HCT116 (cell line): ENCODE measurements at regions not wholly inside any gene's neighbourhood (a gene's known extent, or its start where the extent isn't known, plus 50 kb on each side); places are given as distances from the start of the nearest gene placed in this dataset.

Experiments used
- ATAC-seq: fragments of 200-7000 bp; cut with Tn5 transposase; 2 replicates; pipeline ENCODE4 v1.9.1; 2020; ENCODE audit warnings: mild to moderate bottlenecking, moderate library complexity
- BruUV-seq: library from RNA; stranded (reverse); fragments of 400-500 nt; replicated peaks from 2 replicates; lab custom pipeline; 2021; lab: Mats Ljungman, UMichigan
- CTCF ChIA-PET: fragments of 300-600 bp; sonication (Branson Sonifier 250); formaldehyde crosslinking; loops from one replicate; lab custom pipeline; 2021; ENCODE audit warnings: antibody characterized with exemption; lab: Charles Lee
- POLR2A ChIA-PET: fragments of 300-600, 350-600 bp; sonication (Branson Sonifier 250); formaldehyde crosslinking; loops from one replicate; lab custom pipeline; 2021; ENCODE audit warnings: antibody characterized with exemption; lab: Charles Lee
- RAD21 ChIA-PET, 2 experiments: fragments of 300-600 bp; sonication (Branson Sonifier 250); formaldehyde crosslinking; loops; one replicate each; lab custom pipeline; 2023; ENCODE audit warnings: low total read pairs in 2 of 2; ENCODE audit not compliant: uncharacterized antibody in 2 of 2, unreplicated experiment in 2 of 2, low non-redundant PET in 1 of 2; lab: Charles Lee
- DNase-seq: peaks from one replicate; pipeline ENCODE4 v3.0.0-alpha.2; 2010; ENCODE audit warnings: low read depth, low spot score
- H2AFZ ChIP-seq: fragments of 200-600 bp; shearing (Covaris generic), sonication (generic); 2 replicates; pipeline ENCODE4 v1.6.1; 2017; ENCODE audit warnings: low read depth, mixed run types, mixed read lengths, antibody characterized with exemption, low read length; ENCODE audit not compliant: poor library complexity, severe bottlenecking
- H3K27ac ChIP-seq: 2 replicates; pipeline ENCODE4 v1.5.1; 2012; ENCODE audit warnings: low read depth, low read length
- H3K27me3 ChIP-seq: fragments of 200-600 bp; sonication (generic); 2 replicates; pipeline ENCODE4 v1.6.1; 2016; ENCODE audit warnings: mixed run types, low read length, mixed read lengths; ENCODE audit not compliant: insufficient read depth
- H3K36me3 ChIP-seq, 2 experiments: fragments of 200-500 bp in 1 of 2; fragments of 200-600 bp in 1 of 2; sonication (Bioruptor generic) in 1 of 2; sonication (generic) in 1 of 2; 2 replicates each; pipeline versions ENCODE4 v1.5.1 to v1.6.1; 2014 to 2016; ENCODE audit warnings: low read length in 2 of 2, inconsistent platforms in 1 of 2, mixed read lengths in 1 of 2, mixed run types in 1 of 2; ENCODE audit not compliant: insufficient read depth in 2 of 2, control insufficient read depth in 1 of 2
- H3K4me1 ChIP-seq, 2 experiments: fragments of 200-600 bp in 1 of 2; sonication (generic) in 1 of 2; 2 replicates each; pipeline versions ENCODE4 v1.5.1 to v1.6.1; 2012 to 2017; ENCODE audit warnings: low read length in 2 of 2, inconsistent platforms in 1 of 2, mild to moderate bottlenecking in 1 of 2, mixed read lengths in 1 of 2, mixed run types in 1 of 2, moderate library complexity in 1 of 2; ENCODE audit not compliant: insufficient read depth in 2 of 2, control insufficient read depth in 1 of 2
- H3K4me2 ChIP-seq: fragments of 200-600 bp; sonication (generic); 2 replicates; pipeline ENCODE4 v1.6.1; 2017; ENCODE audit warnings: mixed run types, low read length, mixed read lengths
- H3K4me3 ChIP-seq, 2 experiments: fragments of 200-600 bp in 1 of 2; sonication (generic) in 1 of 2; replicated peaks in 1 of 2; 2 replicates each; pipeline ENCODE4 v1.5.1; 2011 to 2016; ENCODE audit warnings: low read length in 2 of 2, control low read depth in 1 of 2, low read depth in 1 of 2, mild to moderate bottlenecking in 1 of 2, mixed read lengths in 1 of 2, mixed run types in 1 of 2
- H3K79me2 ChIP-seq: fragments of 200-600 bp; sonication (generic); 2 replicates; pipeline ENCODE4 v1.6.1; 2017; ENCODE audit warnings: mild to moderate bottlenecking, mixed run types, low read length, moderate library complexity, mixed read lengths; ENCODE audit not compliant: insufficient read depth
- H3K9ac ChIP-seq: fragments of 200-600 bp; sonication (generic); 2 replicates; pipeline ENCODE4 v1.6.1; 2016; ENCODE audit warnings: low read length, mixed read lengths
- H3K9me2 ChIP-seq: fragments of 200-600 bp; sonication (generic), shearing (Covaris generic); 2 replicates; pipeline ENCODE4 v1.6.1; 2017; ENCODE audit warnings: mixed run types, mild to moderate bottlenecking, moderate library complexity; ENCODE audit not compliant: insufficient read depth
- H3K9me3 ChIP-seq, 2 experiments: fragments of 200-500 bp in 1 of 2; fragments of 200-600 bp in 1 of 2; sonication (Bioruptor generic) in 1 of 2; sonication (generic) in 1 of 2; 2 replicates each; pipeline ENCODE4 v1.6.1; 2014 to 2017; ENCODE audit warnings: low read length in 2 of 2, mixed read lengths in 2 of 2, inconsistent platforms in 1 of 2, low read depth in 1 of 2, mild to moderate bottlenecking in 1 of 2, mixed run types in 1 of 2, moderate library complexity in 1 of 2; ENCODE audit not compliant: control insufficient read depth in 1 of 2, insufficient read depth in 1 of 2
- H4K20me1 ChIP-seq: fragments of 200-600 bp; sonication (generic), shearing (Covaris generic); 2 replicates; pipeline ENCODE4 v1.6.1; 2017; ENCODE audit warnings: mixed run types, mild to moderate bottlenecking, moderate library complexity; ENCODE audit not compliant: insufficient read depth
- CEBPB ChIP-seq: IDR thresholded peaks from 2 replicates; pipeline ENCODE4 v1.6.1; 2012; ENCODE audit warnings: low read depth
- EZH2 ChIP-seq: fragments of 200-600 bp; sonication (generic); IDR thresholded peaks from 2 replicates; pipeline ENCODE4 v1.6.1; 2017; ENCODE audit warnings: antibody characterized with exemption, mixed run types
- FOSL1 ChIP-seq: IDR thresholded peaks from 2 replicates; pipeline ENCODE4 v1.6.1; 2012; ENCODE audit warnings: low read depth
- POLR2A ChIP-seq: IDR thresholded peaks from 2 replicates; pipeline ENCODE4 v1.7.0; 2011; ENCODE audit warnings: borderline replicate concordance; ENCODE audit not compliant: insufficient read depth, insufficient read length; ENCODE audit errors: extremely low read depth
- POLR2AphosphoS5 ChIP-seq: IDR thresholded peaks from 2 replicates; pipeline ENCODE4 v1.6.1; 2011; ENCODE audit warnings: mild to moderate bottlenecking, low read depth, low read length, moderate library complexity
- RAD21 ChIP-seq: IDR thresholded peaks from 2 replicates; pipeline ENCODE4 v1.6.1; 2012; ENCODE audit warnings: low read depth, mild to moderate bottlenecking
- ZNF274 ChIP-seq: fragments of 200-500 bp; sonication (Bioruptor generic); IDR thresholded peaks from 2 replicates; pipeline ENCODE4 v1.6.1; 2014; ENCODE audit warnings: mild to moderate bottlenecking, low read depth, low read length, inconsistent platforms
- intact Hi-C: fragments of 100-400 bp; cut with micrococcal nuclease; formaldehyde crosslinking; loops from 2 replicates; pipeline ENCODE4 v1.10.0; 2022
- TF ChIP-seq, protein P1 (sequence below), 3 experiments: fragments of 200-600 bp in 1 of 3; sonication (generic) in 1 of 3; IDR thresholded peaks in 2 of 3; conservative IDR thresholded peaks in 1 of 3; 2 replicates each; pipeline ENCODE4 v1.5.1; 2012 to 2017; ENCODE audit warnings: low read depth in 2 of 3, low read length in 2 of 3, antibody characterized with exemption in 1 of 3, borderline replicate concordance in 1 of 3, control low read depth in 1 of 3, mild to moderate bottlenecking in 1 of 3, mixed read lengths in 1 of 3, mixed run types in 1 of 3, moderate library complexity in 1 of 3; ENCODE audit not compliant: insufficient read depth in 1 of 3

DNA sequence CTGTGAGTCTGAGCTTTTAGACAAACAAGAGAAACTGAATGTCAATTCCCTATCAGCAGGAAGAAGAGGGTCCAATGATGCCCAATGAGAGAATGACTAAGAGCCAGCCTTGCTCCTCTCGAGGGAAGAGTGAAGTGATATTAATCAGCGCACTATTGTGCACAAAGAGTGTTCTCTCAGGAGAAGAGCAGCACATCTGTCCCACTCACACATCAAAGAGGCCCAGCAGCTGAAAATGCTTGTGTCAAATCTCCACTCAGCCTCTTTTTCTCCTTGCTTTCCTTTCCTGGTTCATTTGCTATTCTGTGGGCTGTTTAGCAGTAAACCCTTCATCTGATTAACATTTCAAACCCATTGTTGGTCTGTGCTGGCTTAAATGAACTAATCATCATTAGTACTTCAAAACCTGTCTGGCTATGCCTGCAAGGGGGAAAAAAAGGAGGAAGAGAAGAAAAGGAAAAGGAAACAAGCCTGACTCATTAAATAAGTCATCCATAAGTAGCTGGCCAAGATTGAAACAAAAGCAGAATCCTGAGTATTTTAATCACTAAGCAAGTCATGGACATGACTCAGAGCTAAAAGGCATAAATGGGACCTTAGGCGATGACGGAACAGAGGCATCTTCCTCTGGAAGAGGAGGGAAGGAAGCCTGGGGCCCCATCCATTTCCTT, 912.7 kb downstream of the TUSC7 start:
- H3K9me3 ChIP-seq: no peaks in the 10 kb centered on the region
- H3K36me3 ChIP-seq: no peaks in the 10 kb centered on the region
- no peaks in the 10 kb centered on the region for H3K27me3 ChIP-seq
- no peak overlapping the region for H3K9ac ChIP-seq
- ATAC-seq: no peak
- no peaks in the 10 kb centered on the region for H4K20me1 ChIP-seq
- no TSS peak for BruUV-seq
- H3K79me2 ChIP-seq: no peaks in the 10 kb centered on the region
- POLR2A ChIA-PET: no interaction called here
- intact Hi-C loops: no loop called here
- no peaks in the 10 kb centered on the region for H3K4me1 ChIP-seq
- RAD21 ChIA-PET: no interaction called here
- TF ChIP-seq FOSL1 (no peak), POLR2A (no peak), RAD21 (no peak), POLR2AphosphoS5 (no peak), CEBPB (no peak), EZH2 (no peak), ZNF274 (no peak)
- no peak for DNase-seq
- no peak overlapping the region for H2AFZ ChIP-seq
- no peak overlapping the region for H3K27ac ChIP-seq
- no peaks in the 10 kb centered on the region for H3K9me2 ChIP-seq
- H3K4me2 ChIP-seq: no peak overlapping the region
- no peak overlapping the region for H3K4me3 ChIP-seq
- CTCF ChIA-PET: no interaction called here

DNA sequence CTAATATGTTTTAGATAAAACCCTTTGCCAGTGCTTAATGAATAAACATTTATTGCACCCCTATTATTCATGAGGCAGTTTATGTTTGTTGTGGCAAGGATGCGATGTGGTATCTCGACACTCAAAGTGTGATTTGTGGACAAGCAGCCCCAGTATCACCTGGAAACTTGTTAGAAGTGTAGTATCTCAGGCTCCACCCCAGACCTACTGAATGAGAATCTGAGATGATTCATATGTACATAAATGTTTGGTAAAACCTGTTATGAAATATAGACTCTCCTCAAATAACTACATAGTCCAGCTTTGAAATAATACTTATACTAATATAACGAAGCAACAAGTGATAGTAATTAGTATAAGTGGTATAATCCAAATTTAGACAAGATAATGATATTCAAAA, 914.8 kb downstream of the TUSC7 start:
- Histone ChIP-seq H3K27ac (no peak overlapping the region), H3K36me3 (no peaks in the 10 kb centered on the region), H3K79me2 (no peaks in the 10 kb centered on the region), H3K4me3 (no peak overlapping the region), H3K9ac (no peak overlapping the region), H2AFZ (no peak overlapping the region), H3K9me2 (no peaks in the 10 kb centered on the region), H3K9me3 (no peaks in the 10 kb centered on the region), H3K4me1 (no peaks in the 10 kb centered on the region; a peak in 1 of 4 replicates), H4K20me1 (no peaks in the 10 kb centered on the region), H3K4me2 (no peak overlapping the region), H3K27me3 (no peaks in the 10 kb centered on the region)
- BruUV-seq: no TSS peak
- intact Hi-C loops: no loop called here
- TF ChIP-seq, protein P1, sequence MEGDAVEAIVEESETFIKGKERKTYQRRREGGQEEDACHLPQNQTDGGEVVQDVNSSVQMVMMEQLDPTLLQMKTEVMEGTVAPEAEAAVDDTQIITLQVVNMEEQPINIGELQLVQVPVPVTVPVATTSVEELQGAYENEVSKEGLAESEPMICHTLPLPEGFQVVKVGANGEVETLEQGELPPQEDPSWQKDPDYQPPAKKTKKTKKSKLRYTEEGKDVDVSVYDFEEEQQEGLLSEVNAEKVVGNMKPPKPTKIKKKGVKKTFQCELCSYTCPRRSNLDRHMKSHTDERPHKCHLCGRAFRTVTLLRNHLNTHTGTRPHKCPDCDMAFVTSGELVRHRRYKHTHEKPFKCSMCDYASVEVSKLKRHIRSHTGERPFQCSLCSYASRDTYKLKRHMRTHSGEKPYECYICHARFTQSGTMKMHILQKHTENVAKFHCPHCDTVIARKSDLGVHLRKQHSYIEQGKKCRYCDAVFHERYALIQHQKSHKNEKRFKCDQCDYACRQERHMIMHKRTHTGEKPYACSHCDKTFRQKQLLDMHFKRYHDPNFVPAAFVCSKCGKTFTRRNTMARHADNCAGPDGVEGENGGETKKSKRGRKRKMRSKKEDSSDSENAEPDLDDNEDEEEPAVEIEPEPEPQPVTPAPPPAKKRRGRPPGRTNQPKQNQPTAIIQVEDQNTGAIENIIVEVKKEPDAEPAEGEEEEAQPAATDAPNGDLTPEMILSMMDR (IDR thresholded peaks at IDR 0.05 in 2 of 3, conservative IDR thresholded peaks at IDR 0.05 in 1 of 3; ENCODE audit: borderline replicate concordance in 1 of 3, insufficient read depth in 1 of 3, low read depth in 2 of 3, low read length in 2 of 3): no peak
- TF ChIP-seq POLR2A (no peak), RAD21 (no peak)
- CTCF ChIA-PET: no interaction called here
- RAD21 ChIA-PET: no interaction called here
- DNase-seq (no peak), ATAC-seq (no peak)
- POLR2A ChIA-PET: no interaction called here
